ENCODE measurements at regions not wholly inside any gene's neighbourhood (a gene's known extent, or its start where the extent isn't known, plus 50 kb on each side); places are given as distances from the start of the nearest gene placed in this dataset.

GRCh38 chr2:228902176-228902575 is 368.9 kb downstream of the PID1 start:
- Histone ChIP-seq H3K27ac (ENCODE audit: low read depth, low read length) (no peak overlapping the region), H3K9me3 (ENCODE audit: control insufficient read depth, insufficient read depth, low read length) (no peaks in the 10 kb centered on the region; the same call in 1 of the 2 replicates), H3K27me3 (ENCODE audit: control insufficient read depth, insufficient read depth, low read length) (no peaks in the 10 kb centered on the region), H3K4me3 (ENCODE audit: low read depth, low read length) (no peak overlapping the region)
- DNase-seq (ENCODE audit: low read depth, low spot score), result no peak
- CTCF ChIA-PET, result no interaction called here
- TF ChIP-seq CTCF (IDR thresholded peaks at IDR 0.05; ENCODE audit: low read depth, low read length), result no peak
- POLR2A ChIA-PET, result no interaction called here

GRCh38 chr2:228901531-228901930 is 369.6 kb downstream of the PID1 start:
- no peak for DNase-seq (ENCODE audit: low read depth, low spot score)
- Histone ChIP-seq H3K9me3 (ENCODE audit: control insufficient read depth, insufficient read depth, low read length) (no peaks in the 10 kb centered on the region; the same call in 1 of the 2 replicates), H3K4me3 (ENCODE audit: low read depth, low read length) (no peak overlapping the region), H3K27me3 (ENCODE audit: control insufficient read depth, insufficient read depth, low read length) (no peaks in the 10 kb centered on the region), H3K27ac (ENCODE audit: low read depth, low read length) (no peak overlapping the region)
- CTCF ChIA-PET, result no interaction called here
- POLR2A ChIA-PET, result no interaction called here
- TF ChIP-seq CTCF (IDR thresholded peaks at IDR 0.05; ENCODE audit: low read depth, low read length), result no peak

GRCh38 chr2:228878138-228878537 is 392.9 kb downstream of the PID1 start:
- no peak overlapping the region for H3K4me3 ChIP-seq (ENCODE audit: low read depth, low read length)
- ChIA-PET POLR2A (no interaction called here), CTCF (no interaction called here)
- no peak for TF ChIP-seq CTCF (IDR thresholded peaks at IDR 0.05; ENCODE audit: low read depth, low read length)
- no peak for DNase-seq (ENCODE audit: low read depth, low spot score)
- no peaks in the 10 kb centered on the region for H3K27me3 ChIP-seq (ENCODE audit: control insufficient read depth, insufficient read depth, low read length)
- no peaks in the 10 kb centered on the region for H3K9me3 ChIP-seq (ENCODE audit: control insufficient read depth, insufficient read depth, low read length)
- no peak overlapping the region for H3K27ac ChIP-seq (ENCODE audit: low read depth, low read length)

- Histone ChIP-seq H3K27me3 (ENCODE audit: control insufficient read depth, insufficient read depth, low read length) (no peaks in the 10 kb centered on the region), H3K9me3 (ENCODE audit: control insufficient read depth, insufficient read depth, low read length) (no peaks in the 10 kb centered on the region), H3K27ac (ENCODE audit: low read depth, low read length) (no peak overlapping the region), H3K4me3 (ENCODE audit: low read depth, low read length) (no peak overlapping the region)
- no peak for DNase-seq (ENCODE audit: low read depth, low spot score)
- TF ChIP-seq CTCF (IDR thresholded peaks at IDR 0.05; ENCODE audit: low read depth, low read length), result no peak
- POLR2A ChIA-PET, result no interaction called here
- CTCF ChIA-PET, result no interaction called here
Observed at GRCh38 chr2:228876276-228876675, 394.8 kb downstream of the PID1 start.

- ChIA-PET CTCF (no interaction called here), POLR2A (interaction anchor here (0.6 kb wide), 1 partner anchor 601 kb away, joined by 8 read pairs; no protein-coding TSS in a partner anchor)
- DNase-seq (ENCODE audit: low read depth, low spot score), result no peak
- TF ChIP-seq CTCF (IDR thresholded peaks at IDR 0.05; ENCODE audit: low read depth, low read length), result no peak
- Histone ChIP-seq H3K4me3 (ENCODE audit: low read depth, low read length) (no peak overlapping the region), H3K27me3 (ENCODE audit: control insufficient read depth, insufficient read depth, low read length) (no peaks in the 10 kb centered on the region), H3K27ac (ENCODE audit: low read depth, low read length) (no peak overlapping the region), H3K9me3 (ENCODE audit: control insufficient read depth, insufficient read depth, low read length) (no peaks in the 10 kb centered on the region)
Observed at GRCh38 chr2:228875152-228875900, 395.8 kb downstream of the PID1 start.

Measured in AG04450 (cell line).